ENCODE measurements at regions not wholly inside any gene's neighbourhood (a gene's known extent, or its start where the extent isn't known, plus 50 kb on each side); places are given as distances from the start of the nearest gene placed in this dataset.
"Not testable (repeated sequence)": the region's sequence is repeated elsewhere in the genome, so short reads cannot be mapped to it uniquely, and the experiment has no call there.

GRCh38 chr13:16201202-16201601 is 2980.4 kb downstream of the TUBA3C start:
- not testable (repeated sequence) for DNase-seq

- not testable (repeated sequence) for DNase-seq
Observed at GRCh38 chr13:16160609-16161008, 3021.0 kb downstream of the TUBA3C start.

GRCh38 chr13:16158958-16159357 is 3022.7 kb downstream of the TUBA3C start:
- not testable (repeated sequence) for DNase-seq

- DNase-seq, result not testable (repeated sequence)
Observed at GRCh38 chr13:16158016-16158415, 3023.6 kb downstream of the TUBA3C start.

GRCh38 chr13:16152849-16153248 is 3028.8 kb downstream of the TUBA3C start:
- DNase-seq, result not testable (repeated sequence)

- not testable (repeated sequence) for DNase-seq
Observed at GRCh38 chr13:16151296-16151695, 3030.3 kb downstream of the TUBA3C start.

GRCh38 chr13:16149415-16149814 is 3032.2 kb downstream of the TUBA3C start:
- not testable (repeated sequence) for DNase-seq

- DNase-seq, result not testable (repeated sequence)
Observed at GRCh38 chr13:16145652-16146051, 3036.0 kb downstream of the TUBA3C start.

GRCh38 chr13:16141361-16141760 is 3040.3 kb downstream of the TUBA3C start:
- DNase-seq, result not testable (repeated sequence)

- not testable (repeated sequence) for DNase-seq
Observed at GRCh38 chr13:16136846-16137245, 3044.8 kb downstream of the TUBA3C start.

- DNase-seq, result not testable (repeated sequence)
Observed at GRCh38 chr13:16128675-16129074, 3052.9 kb downstream of the TUBA3C start.

GRCh38 chr13:16113391-16113790 is 3068.2 kb downstream of the TUBA3C start:
- DNase-seq, result peak; percentile 0
